ENCODE measurements at regions not wholly inside any gene's neighbourhood (a gene's known extent, or its start where the extent isn't known, plus 50 kb on each side); places are given as distances from the start of the nearest gene placed in this dataset.
"Not testable (repeated sequence)": the region's sequence is repeated elsewhere in the genome, so short reads cannot be mapped to it uniquely, and the experiment has no call there.

DNA sequence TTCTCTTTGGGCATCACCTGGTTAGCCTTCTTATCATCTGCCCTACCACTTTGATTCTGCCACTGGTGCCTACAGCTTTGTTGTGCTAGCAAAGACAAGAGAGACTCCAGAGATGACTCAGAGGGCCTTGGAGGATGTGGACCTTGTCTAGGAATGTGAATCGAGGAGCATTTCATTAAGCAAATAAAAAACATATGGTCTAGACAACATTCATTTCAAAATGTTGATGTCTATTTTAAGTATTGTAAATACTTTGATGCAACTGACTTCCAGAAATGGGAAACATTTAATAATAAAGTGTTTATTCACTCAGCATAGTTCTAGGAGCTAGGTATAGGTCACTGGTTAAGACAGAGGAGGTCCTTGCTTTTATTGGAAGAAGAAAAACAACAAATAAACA, 195.5 kb downstream of the CDCA7 start:
- DNase-seq, result no peak

DNA sequence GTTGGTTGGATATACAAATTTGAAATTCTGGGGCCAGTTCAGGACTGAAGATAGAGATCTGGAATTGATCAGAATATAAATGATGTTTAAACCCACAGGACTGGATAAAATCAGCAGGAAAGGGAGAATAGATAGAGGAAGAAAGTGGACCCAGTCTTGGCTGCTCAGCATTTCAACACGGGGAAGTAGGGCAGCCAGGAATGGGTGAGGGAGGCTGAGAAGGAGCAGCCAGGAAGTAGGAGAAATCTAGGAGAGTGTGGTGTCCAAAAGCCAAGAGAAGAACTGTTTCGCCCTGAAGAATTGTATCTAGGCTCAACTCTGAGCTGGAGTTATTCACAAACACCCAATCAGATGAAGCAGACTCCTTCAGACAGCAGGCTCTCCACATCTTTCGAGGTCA, 197.9 kb downstream of the CDCA7 start:
- DNase-seq, result no peak

DNA sequence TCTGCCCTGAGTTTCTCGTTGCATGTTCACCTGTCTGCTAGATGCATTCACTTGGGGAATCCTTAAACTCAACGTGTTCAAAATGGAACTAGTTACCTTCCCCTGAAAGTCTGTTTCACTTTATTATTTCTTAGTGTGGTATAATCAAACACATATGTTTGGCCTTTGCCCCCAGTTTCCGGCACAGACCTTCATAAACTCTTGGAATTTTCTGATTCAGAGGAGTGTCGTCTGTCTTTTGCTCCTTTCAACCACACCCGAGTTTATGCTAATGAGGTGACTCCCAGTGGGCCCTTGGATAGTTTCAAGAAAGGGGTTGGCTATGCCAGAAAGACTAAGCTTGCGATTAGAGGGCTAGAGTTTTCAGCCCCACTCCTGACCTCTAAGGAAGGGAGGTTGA, 198.9 kb downstream of the CDCA7 start:
- no peak for DNase-seq

- no peak for DNase-seq
Measured at GRCh38 chr2:173555833-173556232, 201.2 kb downstream of the CDCA7 start.

DNA sequence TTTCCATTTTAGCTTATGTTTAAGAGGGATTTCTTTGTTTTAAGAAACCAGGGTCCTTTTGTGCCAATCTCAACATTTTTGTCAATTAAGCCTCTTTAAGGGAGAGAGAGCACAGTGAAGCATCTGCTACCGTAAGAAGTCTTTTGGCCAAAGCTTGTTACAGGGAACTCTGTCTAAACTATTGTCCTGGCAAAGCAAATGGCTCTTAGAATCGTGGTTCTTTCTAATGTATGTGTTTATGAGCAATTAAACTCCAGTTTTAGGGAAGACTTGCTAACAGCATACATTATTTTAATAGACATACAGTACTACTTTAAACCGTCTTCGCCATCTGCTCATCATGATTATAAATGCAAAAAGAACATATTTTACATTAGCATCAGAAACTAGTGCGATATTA, 202.1 kb downstream of the CDCA7 start:
- DNase-seq, result no peak

GRCh38 chr2:173557497-173557896, 202.8 kb downstream of the CDCA7 start:
- no peak for DNase-seq

- DNase-seq, result no peak
Measured at GRCh38 chr2:173567493-173567892, 212.8 kb downstream of the CDCA7 start.

DNA sequence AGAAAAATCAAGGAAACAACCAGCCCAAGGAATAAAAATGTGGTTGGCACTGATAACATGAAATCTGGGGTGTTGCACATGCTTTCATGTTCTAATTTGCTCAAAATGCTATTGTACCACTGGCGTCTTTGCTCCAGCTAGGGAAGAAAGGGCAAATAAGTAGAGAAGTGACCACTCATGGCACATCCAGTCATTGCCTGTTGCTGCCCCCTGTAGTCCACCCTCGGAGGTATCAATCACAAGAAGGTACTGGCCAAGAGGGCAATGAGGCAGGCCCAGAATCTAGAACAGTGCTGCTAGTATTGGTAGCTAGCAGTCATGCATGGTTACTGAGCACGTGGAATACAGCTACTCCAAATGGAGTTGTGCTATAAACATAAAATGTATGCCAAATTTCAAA, 213.4 kb downstream of the CDCA7 start:
- DNase-seq, result peak in 1 of 2 experiments; percentile 21

- DNase-seq, result peak in 1 of 2 experiments; percentile 29
Measured at GRCh38 chr2:173571021-173571821, 216.5 kb downstream of the CDCA7 start.

GRCh38 chr2:173571887-173572680, 217.4 kb downstream of the CDCA7 start:
- DNase-seq, result no peak

DNA sequence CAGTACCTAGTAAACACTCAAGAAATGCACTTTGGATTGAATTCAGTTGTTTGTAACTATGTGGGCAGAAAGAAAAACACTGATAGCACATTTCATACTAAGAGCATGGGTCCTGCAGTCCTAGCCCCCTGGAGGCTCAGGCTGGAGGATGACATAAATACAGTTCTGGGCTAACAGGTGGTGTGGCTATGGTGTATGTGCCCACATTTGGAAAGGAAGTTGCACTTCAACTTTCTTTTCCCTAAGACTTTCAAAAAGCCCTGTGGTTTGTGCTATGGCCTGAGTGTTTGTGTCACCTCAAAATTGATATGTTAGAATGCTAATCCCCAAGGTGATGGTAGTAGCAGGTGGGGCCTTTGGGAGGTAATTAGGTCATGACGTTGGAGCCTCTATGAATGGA, 218.2 kb downstream of the CDCA7 start:
- DNase-seq, result no peak

- DNase-seq, result not testable (repeated sequence)
Measured at GRCh38 chr2:173573782-173574181, 219.1 kb downstream of the CDCA7 start.

- DNase-seq, result no peak
Measured at GRCh38 chr2:173574324-173575112, 219.8 kb downstream of the CDCA7 start.

GRCh38 chr2:173578404-173579107, 223.9 kb downstream of the CDCA7 start:
- no peak for DNase-seq

DNA sequence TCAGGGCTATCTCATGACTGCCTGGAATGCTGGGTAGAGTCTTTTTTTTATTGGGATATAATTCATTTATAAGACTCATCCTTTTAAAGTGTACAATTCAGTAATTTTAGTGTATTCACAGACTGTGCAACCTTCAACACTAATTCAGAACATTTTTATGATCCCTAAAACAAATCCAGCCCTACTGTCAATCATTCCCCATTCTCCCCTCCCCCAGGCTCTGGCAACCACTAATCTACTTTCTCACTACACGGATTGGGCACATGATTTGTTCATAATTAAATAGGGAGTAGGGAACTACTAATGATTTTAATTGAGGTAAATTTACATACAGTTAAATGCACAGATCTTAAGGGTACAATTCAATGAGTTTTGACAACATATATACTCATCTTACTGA, 225.7 kb downstream of the CDCA7 start:
- no peak for DNase-seq

DNA sequence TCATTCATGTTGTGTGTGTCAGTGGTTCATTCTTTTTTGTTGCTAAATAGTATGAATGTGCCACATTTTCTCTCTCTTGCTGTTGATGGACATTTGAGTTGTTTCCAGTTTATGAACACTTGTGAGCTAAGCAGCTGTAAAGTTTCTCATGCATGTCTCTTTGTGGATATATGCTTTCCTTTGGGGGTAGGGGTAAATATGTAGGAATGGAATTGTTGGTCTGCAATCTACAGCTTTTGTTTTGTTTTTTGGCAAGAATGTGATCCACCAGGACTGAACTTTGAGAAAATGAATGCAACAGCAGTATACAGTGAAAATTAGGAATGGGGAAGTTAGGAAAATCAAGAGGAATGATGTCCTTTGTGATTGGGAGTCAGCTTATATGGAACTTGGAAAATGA, 226.3 kb downstream of the CDCA7 start:
- DNase-seq, result no peak

DNA sequence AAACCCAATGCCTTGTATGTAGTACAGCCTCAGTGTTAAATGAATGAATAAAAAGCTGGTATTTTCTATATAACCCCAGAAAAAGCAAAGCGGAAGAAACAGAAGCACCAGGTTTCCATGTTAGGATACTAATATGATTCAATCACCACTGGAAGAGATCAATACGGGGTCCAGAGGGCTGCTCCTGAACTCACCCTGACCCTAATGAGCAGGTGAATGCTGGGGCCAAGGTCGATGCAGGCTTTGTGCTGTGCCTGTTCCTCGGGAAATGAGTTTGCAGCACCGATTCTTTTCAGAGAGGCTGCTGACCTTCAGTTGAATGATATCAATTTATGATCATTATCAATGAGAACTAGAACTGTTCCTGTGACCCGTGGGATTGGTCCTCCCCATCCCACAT, 228.5 kb downstream of the CDCA7 start:
- DNase-seq, result no peak

DNA sequence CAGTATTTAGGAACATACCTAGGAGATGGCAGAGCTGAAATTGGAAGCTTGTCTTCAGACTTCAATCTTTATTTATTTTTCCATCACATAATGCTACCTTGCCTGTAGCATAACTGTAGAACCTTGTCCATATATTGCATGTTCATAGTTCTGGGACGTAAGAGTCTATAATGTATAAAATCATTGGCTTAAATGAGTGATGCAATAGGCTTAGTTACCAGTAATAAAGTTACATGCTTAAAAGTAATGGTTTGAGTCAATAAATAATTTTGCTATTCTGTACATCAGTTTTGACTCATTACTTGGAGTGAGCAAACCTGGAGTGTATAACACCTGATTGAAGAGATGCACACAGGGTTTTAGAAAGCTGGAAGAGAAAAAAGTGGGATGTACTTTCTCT, 229.3 kb downstream of the CDCA7 start:
- no peak for DNase-seq

- no peak for DNase-seq
Measured at GRCh38 chr2:173584676-173585458, 230.2 kb downstream of the CDCA7 start.

DNA sequence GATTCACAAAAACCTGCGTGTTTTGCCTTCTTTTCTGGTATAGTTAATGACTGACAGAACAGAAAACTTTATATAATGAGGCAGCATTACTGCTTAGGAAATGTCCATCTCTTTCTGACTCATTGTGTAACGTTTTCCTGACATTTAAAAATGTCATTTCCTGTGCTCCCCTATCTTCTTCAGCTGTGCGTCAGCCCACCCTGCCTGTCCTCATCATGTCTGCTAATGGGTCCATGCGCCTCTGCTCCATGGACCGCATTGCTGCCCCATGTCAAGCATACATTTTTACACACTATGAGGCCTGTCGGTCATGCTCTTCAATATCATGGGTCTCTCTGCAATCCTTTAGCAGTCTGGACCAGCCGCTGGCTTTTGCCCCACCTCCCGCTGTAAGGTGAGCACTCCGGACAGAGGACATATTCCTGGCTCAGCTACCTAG, 234.3 kb downstream of the CDCA7 start:
- no peak for DNase-seq

GRCh38 chr2:173589604-173590275, 235.1 kb downstream of the CDCA7 start:
- no peak for DNase-seq

Data from SW 1271 (cell line).